Vagina (tissue), 2 donors: ENCODE measurements at regions not wholly inside any gene's neighbourhood (a gene's known extent, or its start where the extent isn't known, plus 50 kb on each side); places are given as distances from the start of the nearest gene placed in this dataset.

Experiments
- DNase-seq, 2 donors: peaks; one replicate each; pipeline ENCODE4 v3.0.0-alpha.2; 2017; ENCODE audit errors: extremely low spot score in 2 of 2
- H3K27ac ChIP-seq: fragments of 200-600 bp; sonication (generic); one replicate; pipeline ENCODE4 v1.5.1; 2019
- H3K27me3 ChIP-seq: fragments of 200-600 bp; sonication (generic); one replicate; pipeline ENCODE4 v1.5.1; 2019
- H3K36me3 ChIP-seq, 2 donors: fragments of 200-600 bp; sonication (generic); one replicate each; pipeline ENCODE4 v1.5.1; 2017 to 2019
- H3K4me1 ChIP-seq: fragments of 200-600 bp; sonication (generic); one replicate; pipeline ENCODE4 v1.5.1; 2019
- H3K4me3 ChIP-seq, 2 donors: fragments of 200-600 bp; sonication (generic); 1 replicate in 1 of 2; 2 replicates in 1 of 2; pipeline ENCODE4 v1.5.1; 2016 to 2019
- H3K9me3 ChIP-seq: fragments of 200-600 bp; sonication (generic); one replicate; pipeline ENCODE4 v1.5.1; 2019
- CTCF ChIP-seq, 3 experiments: fragments of 450-650 bp in 2 of 3; fragments of 200-600 bp in 1 of 3; sonication (generic) in 1 of 3; IDR thresholded peaks; one replicate each; pipeline ENCODE4 v1.5.1; 2017 to 2019; ENCODE audit warnings: antibody characterized with exemption in 3 of 3, mild to moderate bottlenecking in 2 of 3, moderate library complexity in 2 of 3
- POLR2A ChIP-seq, 2 donors: fragments of 450-650 bp; IDR thresholded peaks; one replicate each; pipeline ENCODE4 v1.6.1; 2017; ENCODE audit warnings: antibody characterized with exemption in 2 of 2, mild to moderate bottlenecking in 2 of 2, moderate library complexity in 2 of 2
- POLR2AphosphoS5 ChIP-seq, 2 donors: sonication (generic); formaldehyde crosslinking; IDR thresholded peaks; one replicate each; pipeline ENCODE4 v1.9.0; 2017; ENCODE audit warnings: antibody characterized with exemption in 2 of 2, mild to moderate bottlenecking in 2 of 2, low read depth in 1 of 2; ENCODE audit not compliant: insufficient read depth in 1 of 2
- intact Hi-C: fragments of 100-400 bp; cut with DNase I; formaldehyde crosslinking; loops from one replicate; pipeline ENCODE4 v1.15.1; 2023

GRCh38 chr6:140535511-140535910 is 1161.1 kb upstream of the CITED2 start:
- Histone ChIP-seq H3K4me1 (peaks cover 6% of the 10 kb centered on the region), H3K9me3 (no peaks in the 10 kb centered on the region), H3K36me3 (no peaks in the 10 kb centered on the region), H3K27me3 (no peaks in the 10 kb centered on the region), H3K4me3 (no peak overlapping the region), H3K27ac (no peak overlapping the region)
- intact Hi-C loops: no loop called here
- TF ChIP-seq CTCF (IDR thresholded peaks at IDR 0.05): no peak
- no peak for TF ChIP-seq POLR2A (IDR thresholded peaks at IDR 0.05)
- no peak for TF ChIP-seq POLR2AphosphoS5 (IDR thresholded peaks at IDR 0.05; ENCODE audit: insufficient read depth in 1 of 2, low read depth in 1 of 2)
- no peak for DNase-seq

- DNase-seq: no peak
- Histone ChIP-seq H3K27me3 (no peaks in the 10 kb centered on the region), H3K9me3 (no peaks in the 10 kb centered on the region), H3K36me3 (no peaks in the 10 kb centered on the region), H3K27ac (no peak overlapping the region), H3K4me3 (no peak overlapping the region), H3K4me1 (peaks cover 6% of the 10 kb centered on the region)
- intact Hi-C loops: no loop called here
- no peak for TF ChIP-seq POLR2A (IDR thresholded peaks at IDR 0.05)
- TF ChIP-seq POLR2AphosphoS5 (IDR thresholded peaks at IDR 0.05; ENCODE audit: insufficient read depth in 1 of 2, low read depth in 1 of 2): no peak
- TF ChIP-seq CTCF (IDR thresholded peaks at IDR 0.05): no peak
Observed at GRCh38 chr6:140533526-140533925, 1159.1 kb upstream of the CITED2 start.

GRCh38 chr6:140504776-140505175 is 1130.3 kb upstream of the CITED2 start:
- TF ChIP-seq POLR2AphosphoS5 (IDR thresholded peaks at IDR 0.05; ENCODE audit: insufficient read depth in 1 of 2, low read depth in 1 of 2) (no peak), POLR2A (IDR thresholded peaks at IDR 0.05) (no peak), CTCF (IDR thresholded peaks at IDR 0.05) (no peak)
- Histone ChIP-seq H3K36me3 (no peaks in the 10 kb centered on the region), H3K4me1 (no peaks in the 10 kb centered on the region), H3K27me3 (no peaks in the 10 kb centered on the region), H3K4me3 (no peak overlapping the region), H3K9me3 (no peaks in the 10 kb centered on the region), H3K27ac (no peak overlapping the region)
- intact Hi-C loops: no loop called here
- no peak for DNase-seq

- H3K36me3 ChIP-seq: no peaks in the 10 kb centered on the region
- H3K27me3 ChIP-seq: no peaks in the 10 kb centered on the region
- DNase-seq: no peak
- H3K4me1 ChIP-seq: no peaks in the 10 kb centered on the region
- intact Hi-C loops: no loop called here
- H3K9me3 ChIP-seq: no peaks in the 10 kb centered on the region
- no peak for TF ChIP-seq POLR2AphosphoS5 (IDR thresholded peaks at IDR 0.05; ENCODE audit: insufficient read depth in 1 of 2, low read depth in 1 of 2)
- no peak for TF ChIP-seq POLR2A (IDR thresholded peaks at IDR 0.05)
- no peak for TF ChIP-seq CTCF (IDR thresholded peaks at IDR 0.05)
- H3K4me3 ChIP-seq: no peak overlapping the region
- H3K27ac ChIP-seq: no peak overlapping the region
Observed at GRCh38 chr6:140500849-140501248, 1126.4 kb upstream of the CITED2 start.

GRCh38 chr6:140499607-140500006 is 1125.2 kb upstream of the CITED2 start:
- no peaks in the 10 kb centered on the region for H3K9me3 ChIP-seq
- H3K4me1 ChIP-seq: no peaks in the 10 kb centered on the region
- no peak for DNase-seq
- intact Hi-C loops: no loop called here
- H3K27ac ChIP-seq: no peak overlapping the region
- TF ChIP-seq POLR2A (IDR thresholded peaks at IDR 0.05) (no peak), POLR2AphosphoS5 (IDR thresholded peaks at IDR 0.05; ENCODE audit: insufficient read depth in 1 of 2, low read depth in 1 of 2) (no peak), CTCF (IDR thresholded peaks at IDR 0.05) (no peak)
- H3K27me3 ChIP-seq: no peaks in the 10 kb centered on the region
- no peaks in the 10 kb centered on the region for H3K36me3 ChIP-seq
- H3K4me3 ChIP-seq: no peak overlapping the region
